HTR-8/SVneo (cell line): ENCODE measurements at regions not wholly inside any gene's neighbourhood (a gene's known extent, or its start where the extent isn't known, plus 50 kb on each side); places are given as distances from the start of the nearest gene placed in this dataset.
A peak's percentile ranks its signal among the peaks of the same experiment; 100 is the strongest.
"Not testable (repeated sequence)": the region's sequence is repeated elsewhere in the genome, so short reads cannot be mapped to it uniquely, and the experiment has no call there.

Experiments used
- DNase-seq: peaks from one replicate; pipeline ENCODE4 v3.0.0; 2011; ENCODE audit warnings: low spot score, mixed read lengths; ENCODE audit not compliant: insufficient read length
- FAIRE-seq: peaks from 2 replicates; lab custom pipeline; 2011; peaks lifted over from hg19 to GRCh38; lab: Jason Lieb, UNC

GRCh38 chr14:58725871-58726270 is 88.1 kb downstream of the DACT1 start:
- FAIRE-seq (no peak), DNase-seq (no peak)

DNA sequence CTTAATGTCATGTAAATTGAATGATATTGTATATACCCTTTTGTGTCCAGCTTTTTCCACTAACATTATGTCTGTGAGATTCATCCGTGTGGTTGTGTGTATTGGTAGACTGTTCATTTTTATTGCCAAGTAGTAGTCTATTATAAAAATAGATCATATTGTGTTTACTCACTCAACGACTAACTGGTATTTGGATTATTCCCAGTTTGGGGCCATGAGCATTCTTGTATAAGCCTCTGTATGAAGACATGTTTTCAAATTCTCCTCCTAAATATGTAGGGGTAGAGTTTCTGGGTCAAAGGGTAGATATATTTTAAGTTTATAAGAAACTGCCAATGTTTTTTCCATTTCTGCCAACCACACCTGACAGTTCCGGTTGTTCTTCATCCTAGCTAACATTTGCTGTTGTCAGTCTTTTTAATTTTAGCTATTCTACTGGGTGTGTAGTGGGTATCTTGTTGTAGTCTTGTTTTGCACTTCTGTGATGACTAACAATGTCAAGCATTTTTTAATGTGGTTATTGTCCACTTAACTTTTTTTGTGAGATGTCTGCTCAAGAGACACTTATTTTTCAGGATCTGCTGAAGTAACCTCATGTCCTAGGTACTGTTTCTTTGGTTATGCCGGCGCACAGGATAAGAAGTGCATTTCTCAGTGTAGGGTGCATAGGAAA is 93.2 kb downstream of the DACT1 start:
- FAIRE-seq: no peak
- no peak for DNase-seq

- peak; percentile 99 for FAIRE-seq
- DNase-seq: peak; percentile 97
These were observed 93.9 kb downstream of the DACT1 start for GRCh38 chr14:58731465-58732293.

DNA sequence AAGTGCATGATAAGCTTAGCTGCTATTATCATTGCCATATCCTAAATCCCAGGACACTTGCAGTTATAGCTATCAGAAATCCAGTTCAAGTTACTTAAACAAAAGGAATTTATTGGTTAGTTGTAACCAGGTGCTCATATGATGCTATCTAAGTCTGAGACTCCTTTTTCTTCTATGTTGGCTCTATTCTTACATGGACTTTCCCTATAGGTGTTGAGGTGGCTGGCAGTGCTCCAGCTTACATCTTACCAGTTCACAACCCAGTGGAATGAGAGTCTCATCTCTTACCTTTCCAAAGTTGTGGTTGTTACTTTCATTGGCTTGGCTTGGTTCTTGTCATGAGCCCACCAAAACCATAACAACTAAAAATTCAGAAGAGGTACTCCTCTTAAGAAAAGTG is 94.6 kb downstream of the DACT1 start:
- no peak for FAIRE-seq
- DNase-seq: no peak

DNA sequence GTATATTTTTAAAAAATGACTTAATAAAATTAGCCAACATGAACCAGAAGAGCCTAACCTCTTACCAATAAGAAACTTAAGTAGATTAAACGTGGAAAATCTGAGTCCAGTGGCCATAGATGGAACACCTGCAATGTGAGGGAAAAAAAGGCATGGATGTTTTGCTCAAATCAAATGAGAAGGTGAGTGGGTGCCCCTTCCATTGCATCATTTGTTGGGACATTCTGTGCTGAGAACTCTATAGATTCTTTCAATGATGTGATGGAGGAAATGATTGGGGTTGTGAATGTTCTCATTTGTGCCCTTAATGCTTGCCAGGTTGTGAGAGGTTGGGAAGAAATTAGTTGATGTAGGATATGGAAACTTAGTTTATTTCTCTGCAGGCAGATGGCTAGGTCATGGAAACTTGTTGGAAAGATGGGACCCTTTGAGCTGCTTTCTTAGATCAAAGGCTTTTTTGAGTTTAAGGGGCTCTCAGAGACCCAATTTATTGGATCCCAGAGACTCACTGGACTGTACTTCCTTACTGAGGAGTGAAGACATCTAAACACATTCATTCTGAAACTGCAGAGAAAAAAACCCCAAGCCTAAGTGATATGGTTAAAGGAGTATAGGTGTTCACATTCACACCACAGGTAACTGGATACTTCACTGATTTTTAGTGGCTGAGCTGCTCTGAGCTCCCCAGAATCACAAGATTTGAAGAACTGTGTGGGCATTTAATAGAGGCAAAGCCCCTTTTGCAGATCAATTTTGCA is 95.9 kb downstream of the DACT1 start:
- DNase-seq: no peak
- FAIRE-seq: peak; percentile 67

DNA sequence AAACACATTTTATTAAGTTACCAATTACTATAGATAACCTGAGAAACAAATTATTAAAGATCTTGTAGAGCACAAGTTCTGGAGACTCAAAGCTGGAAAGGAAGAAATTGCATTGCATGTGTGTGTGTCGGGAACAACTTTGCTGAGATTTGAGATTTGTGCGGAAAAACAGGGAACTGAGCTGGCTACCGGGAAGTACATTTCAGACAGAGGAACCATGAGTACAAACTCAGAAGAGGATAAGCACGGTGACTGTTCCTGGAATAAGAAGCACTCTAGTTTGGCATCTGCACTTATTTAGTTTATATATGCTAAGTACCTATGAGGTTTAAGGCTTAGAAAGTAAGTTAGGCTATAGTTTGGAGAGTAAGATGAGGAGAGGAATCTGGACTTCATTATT is 97.8 kb downstream of the DACT1 start:
- DNase-seq: no peak
- peak; percentile 82 for FAIRE-seq

GRCh38 chr14:58736606-58737005 is 98.8 kb downstream of the DACT1 start:
- FAIRE-seq (peak; percentile 26), DNase-seq (no peak)

DNA sequence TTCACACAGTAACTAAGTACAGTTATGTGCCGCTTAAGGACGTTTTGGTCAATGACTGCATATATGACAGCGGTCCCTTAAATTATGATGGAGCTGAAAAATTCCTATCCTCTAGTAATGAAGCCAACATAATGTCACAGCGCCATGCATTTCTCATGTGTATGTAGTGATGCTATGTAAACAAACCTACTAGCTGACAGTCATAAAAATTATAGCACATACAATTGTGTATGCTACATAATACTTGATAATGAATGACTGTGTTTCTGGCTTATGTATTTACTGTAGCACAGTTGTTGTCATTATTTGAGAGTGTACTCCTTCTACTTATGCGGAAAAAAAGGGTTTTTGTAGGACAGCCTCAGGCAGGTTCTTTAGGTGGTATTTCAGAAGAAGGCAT is 99.7 kb downstream of the DACT1 start:
- no peak for DNase-seq
- no peak for FAIRE-seq

GRCh38 chr14:58738189-58738836 is 100.6 kb downstream of the DACT1 start:
- DNase-seq: no peak
- FAIRE-seq: peak; percentile 90

DNA sequence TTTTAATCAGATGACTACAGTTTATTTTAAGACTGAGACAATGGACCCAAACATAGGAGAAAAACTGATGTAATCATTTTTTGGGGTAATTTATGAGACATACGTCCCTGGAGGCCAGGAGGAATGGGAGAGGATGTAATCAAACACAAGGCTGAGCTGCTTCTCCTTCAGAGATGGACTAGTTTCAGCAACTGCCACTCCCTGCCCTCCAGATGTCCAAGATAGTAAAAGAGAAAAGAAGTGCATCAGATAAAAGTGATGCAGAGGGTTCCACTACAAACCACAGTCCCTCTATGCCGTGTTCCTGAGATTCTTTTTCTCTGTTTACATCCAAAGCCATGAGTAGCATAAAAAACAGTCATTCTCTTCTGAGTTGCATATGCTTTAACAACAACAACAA is 101.1 kb downstream of the DACT1 start:
- FAIRE-seq: no peak
- DNase-seq: no peak

DNA sequence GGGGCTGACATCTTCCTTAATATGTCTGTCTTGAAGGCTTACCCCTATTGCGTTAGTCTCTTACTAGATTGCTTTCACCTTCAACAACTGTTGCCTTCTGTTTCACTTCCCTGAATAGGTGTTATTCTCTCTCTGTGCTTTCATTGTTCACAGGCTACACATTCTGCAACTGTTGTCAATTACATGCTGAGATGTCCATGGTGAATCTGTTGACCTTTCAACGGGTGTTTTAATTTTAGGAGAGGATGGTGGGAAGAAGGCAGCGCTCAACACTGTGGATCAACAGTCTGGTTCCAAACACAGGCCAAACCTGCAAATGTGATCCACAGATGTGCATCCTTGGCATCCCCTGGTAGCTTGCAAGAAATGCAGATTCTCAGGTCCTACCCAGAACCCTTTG is 101.9 kb downstream of the DACT1 start:
- peak; percentile 94 for FAIRE-seq

GRCh38 chr14:58740379-58740935 is 102.7 kb downstream of the DACT1 start:
- peak; percentile 96 for FAIRE-seq
- DNase-seq: no peak

More for the DNA sequence above, 101.9 kb downstream of the DACT1 start:
- DNase-seq: no peak

DNA sequence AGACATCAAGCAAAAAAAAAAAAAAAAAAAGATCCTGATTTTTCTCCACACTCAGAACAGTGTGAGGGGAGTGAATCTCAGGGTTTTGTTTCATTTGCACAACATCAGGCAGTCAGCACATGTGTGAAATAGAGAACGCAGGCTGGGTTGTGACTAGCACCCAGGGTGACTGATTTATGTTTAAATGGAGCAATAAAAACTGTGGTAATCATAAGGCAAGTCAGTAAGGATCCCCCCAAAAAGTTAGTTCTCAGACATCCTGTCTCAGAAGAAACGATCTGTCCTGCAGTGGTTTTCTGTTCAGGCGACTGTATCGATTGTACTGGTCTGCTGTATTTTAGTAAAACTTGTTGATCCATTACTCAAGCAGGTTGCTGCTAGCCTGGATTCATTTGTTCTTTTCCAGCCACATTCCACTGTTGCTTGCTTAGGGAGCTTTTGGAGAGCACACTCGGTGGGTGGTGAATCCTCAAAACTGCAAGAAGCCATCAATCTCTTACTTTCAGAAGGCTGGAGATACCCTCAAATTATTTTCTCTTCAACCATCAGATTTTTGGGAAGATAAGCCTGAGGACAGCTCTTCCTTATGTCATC is 107.1 kb downstream of the DACT1 start:
- FAIRE-seq (peak; percentile 93), DNase-seq (no peak)

- FAIRE-seq (peak; percentile 99), DNase-seq (peak; percentile 93)
These were observed 108.5 kb downstream of the DACT1 start for GRCh38 chr14:58746261-58746660.

DNA sequence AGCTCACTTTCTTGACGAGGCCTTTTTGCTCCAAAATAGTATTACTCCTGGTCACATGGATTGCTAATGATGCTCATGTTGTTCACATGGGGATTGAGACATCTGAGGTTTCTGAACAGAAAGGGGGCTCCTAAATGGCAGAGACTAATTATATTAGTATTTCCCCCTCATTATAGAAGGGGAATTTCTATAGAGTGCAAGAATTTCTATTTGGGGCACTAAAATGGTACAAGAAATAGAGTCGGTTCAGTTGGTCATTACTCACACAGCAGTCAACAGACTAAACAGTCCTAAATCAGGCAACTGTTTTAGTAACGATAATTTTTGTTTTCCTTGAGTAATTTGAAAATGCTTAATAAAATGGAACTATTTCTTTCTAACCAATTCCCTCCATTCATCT is 108.9 kb downstream of the DACT1 start:
- FAIRE-seq (no peak), DNase-seq (no peak)

GRCh38 chr14:58747181-58747580 is 109.4 kb downstream of the DACT1 start:
- peak; percentile 40 for DNase-seq
- peak; percentile 97 for FAIRE-seq

GRCh38 chr14:58748251-58748650 is 110.5 kb downstream of the DACT1 start:
- not testable (repeated sequence) for FAIRE-seq, DNase-seq

DNA sequence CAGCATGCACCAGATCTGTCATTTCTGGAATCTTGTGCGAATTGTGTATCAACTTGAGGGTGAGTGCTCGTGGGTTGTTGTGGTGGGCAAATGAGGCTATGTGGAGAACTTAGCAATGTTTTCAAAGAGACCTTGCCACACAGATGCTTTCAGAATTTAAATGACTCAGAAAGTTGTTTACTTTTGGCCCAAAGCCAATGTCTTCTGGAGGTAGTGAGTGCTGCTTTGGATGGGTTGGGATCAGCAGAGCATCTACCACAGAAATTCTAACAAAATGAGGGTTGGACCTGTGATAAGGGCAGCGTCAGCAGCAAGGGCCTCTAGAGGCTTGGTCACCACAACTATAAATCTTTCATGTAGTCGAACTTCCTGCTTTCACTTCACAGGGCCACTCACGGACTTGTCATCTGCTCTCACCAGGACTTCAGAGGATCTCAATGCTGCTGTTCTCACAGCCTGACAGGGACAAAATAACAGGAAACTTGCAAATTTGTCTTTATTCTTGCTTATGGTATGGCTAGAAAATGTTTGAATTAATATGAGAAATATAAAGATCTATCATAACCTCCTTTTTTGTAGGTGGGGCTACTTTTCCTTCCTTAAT is 111.4 kb downstream of the DACT1 start:
- DNase-seq (peak; percentile 98), FAIRE-seq (peak; percentile 99)
